CD4-positive, alpha-beta T cell treated with Interleukin-21 for 1 hour (primary cell): ENCODE measurements at regions not wholly inside any gene's neighbourhood (a gene's known extent, or its start where the extent isn't known, plus 50 kb on each side); places are given as distances from the start of the nearest gene placed in this dataset.

ENCODE experiments used
- DNase-seq: peaks from one replicate; pipeline ENCODE4 v3.0.0-alpha.2; 2020

DNA sequence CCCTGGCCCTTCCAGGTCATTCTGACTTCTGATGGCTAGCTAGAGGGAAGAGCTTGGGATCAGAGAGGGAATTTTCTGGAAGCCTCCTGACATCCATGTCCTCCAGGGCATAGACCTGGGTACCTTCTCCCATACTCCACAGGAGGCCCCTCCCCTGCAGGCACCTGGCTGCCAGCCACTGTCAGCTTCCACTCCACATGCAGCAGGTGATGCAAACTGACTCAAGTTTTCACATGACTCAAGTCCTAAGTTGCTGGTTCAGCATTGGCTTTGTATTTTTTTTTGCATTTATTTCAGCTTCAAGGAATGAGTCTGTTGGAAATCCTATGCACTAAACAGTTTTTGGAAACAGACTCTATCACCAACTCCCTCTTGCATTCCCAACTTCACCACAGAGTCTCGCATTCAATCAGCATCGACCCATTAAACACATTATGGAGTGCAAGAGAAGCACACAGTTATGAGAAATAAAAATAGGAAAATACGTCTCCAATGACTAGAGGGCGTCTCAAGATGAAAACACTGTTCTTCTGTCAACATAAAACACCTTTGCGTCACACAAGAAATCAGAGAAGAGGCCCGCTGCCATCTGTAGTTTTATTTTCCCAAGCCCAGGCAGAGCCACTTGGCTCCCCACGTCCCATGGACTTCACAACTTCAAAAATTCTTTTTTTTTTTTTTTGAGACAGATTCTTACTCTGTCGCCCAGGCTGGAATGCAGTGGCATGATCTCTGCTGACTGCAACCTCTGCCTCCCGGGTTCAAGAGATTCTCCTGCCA is 362.6 kb upstream of the MGMT start:
- DNase-seq, result no peak

DNA sequence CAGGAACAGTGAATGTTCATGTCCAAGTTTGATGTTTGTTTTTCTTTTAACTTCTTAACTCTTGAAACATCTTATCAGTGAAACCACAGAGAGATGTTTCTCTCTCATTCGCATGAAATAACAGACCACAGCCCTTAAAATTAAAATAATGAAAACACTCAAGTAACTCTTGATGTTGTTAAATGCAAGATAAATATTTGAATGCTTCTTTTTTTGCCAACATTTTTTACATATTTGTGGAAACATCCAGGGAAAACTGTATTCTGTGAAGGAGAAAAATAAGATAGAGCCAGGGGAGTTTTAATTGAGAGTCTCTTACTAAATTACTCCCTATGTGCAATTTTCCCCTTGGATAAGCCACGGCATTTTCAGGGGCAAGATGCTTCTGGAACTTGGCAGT is 361.8 kb upstream of the MGMT start:
- DNase-seq, result no peak

DNA sequence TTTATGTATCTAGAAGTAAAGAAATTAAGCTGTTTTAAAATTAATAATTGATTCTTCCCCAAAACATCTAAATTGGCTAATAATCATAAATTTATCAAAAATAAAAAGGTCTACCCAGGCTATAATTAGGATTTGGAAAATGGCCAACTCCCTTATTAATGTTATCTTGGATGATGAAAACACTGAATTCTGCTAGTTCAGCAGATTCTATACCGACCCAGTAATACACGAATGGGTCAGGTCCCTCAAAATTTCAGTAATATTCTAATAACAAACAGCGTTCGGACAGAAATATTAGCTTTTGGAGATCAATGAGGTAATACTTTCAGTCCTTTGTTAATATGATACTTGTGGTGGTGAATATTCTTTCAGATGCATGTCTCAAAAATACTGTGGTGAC is 360.7 kb upstream of the MGMT start:
- DNase-seq, result no peak

DNA sequence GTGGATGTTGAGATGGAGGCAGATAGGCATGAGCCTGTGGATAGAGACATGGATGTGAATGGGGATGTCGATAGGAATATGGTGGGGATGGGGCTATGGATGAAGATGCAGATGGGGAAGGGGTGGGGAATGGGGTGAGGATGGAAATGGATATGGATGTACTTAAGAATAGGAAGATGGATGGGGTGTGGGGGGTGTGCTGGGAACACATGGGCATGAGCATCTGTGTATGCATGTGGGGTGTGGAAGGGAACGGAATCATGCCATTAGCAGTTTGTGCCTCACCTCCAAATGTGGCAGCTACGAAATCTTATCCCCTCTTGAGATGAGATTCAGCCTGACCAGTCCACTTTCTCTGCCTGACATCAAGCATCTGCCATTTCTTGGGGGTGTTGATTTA is 359.5 kb upstream of the MGMT start:
- no peak for DNase-seq

DNA sequence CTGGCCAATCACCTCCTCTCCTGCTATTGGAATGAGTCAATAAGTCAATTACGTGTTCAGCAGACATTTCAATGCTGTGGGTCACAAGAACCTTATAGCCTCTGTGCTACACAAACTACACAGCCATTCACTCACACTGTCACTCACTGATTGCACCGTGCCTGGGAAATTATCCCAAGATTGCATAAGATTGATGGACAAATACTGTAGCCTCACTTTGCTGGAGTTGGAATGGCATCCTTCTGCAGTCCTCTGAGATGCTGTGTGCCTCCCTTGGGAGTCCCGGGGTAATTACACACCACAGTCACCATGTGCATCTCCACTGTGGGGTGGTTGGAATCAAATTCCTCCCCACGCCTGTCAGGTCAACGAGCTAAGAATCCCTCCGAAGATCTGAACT is 358.7 kb upstream of the MGMT start:
- no peak for DNase-seq

DNA sequence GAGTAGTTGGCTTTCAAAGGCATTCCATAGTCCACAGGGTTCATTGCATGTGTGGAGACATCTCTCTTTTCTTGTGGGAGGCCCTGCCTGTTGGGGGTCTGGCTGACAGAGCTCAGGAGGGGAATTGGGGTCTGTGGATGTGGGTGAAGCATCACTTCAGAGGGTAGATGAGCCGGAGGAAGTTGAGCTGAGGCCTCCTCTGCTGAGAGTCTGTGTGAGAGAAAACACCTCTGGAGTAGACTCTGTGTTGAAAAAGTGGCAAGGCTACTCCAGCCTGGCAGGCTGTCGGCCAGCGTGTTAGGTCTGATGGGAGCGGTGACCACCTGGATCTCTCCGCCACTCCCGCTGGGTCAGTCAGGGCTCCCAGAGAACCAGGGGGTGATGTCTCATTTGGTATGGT is 358.0 kb upstream of the MGMT start:
- no peak for DNase-seq

DNA sequence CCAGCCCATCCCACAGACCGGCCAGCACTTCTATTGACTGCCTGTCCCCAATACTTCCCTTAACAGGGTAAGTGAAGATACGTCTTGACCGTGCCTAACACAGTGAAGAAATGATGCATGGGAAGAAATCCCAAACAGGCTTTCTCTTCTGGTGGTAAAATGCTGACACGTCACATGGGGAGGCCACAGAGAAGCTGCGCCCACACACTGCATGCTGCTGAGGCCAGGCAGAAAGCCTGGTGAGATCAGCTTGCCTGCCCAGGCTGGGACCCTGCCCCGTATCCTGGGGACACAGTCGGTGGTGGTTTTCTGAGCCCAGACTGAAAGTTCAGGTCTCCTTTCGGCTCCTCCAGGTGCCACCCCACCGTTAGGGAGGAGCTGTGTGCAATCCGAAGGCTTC is 356.3 kb upstream of the MGMT start:
- DNase-seq, result no peak

DNA sequence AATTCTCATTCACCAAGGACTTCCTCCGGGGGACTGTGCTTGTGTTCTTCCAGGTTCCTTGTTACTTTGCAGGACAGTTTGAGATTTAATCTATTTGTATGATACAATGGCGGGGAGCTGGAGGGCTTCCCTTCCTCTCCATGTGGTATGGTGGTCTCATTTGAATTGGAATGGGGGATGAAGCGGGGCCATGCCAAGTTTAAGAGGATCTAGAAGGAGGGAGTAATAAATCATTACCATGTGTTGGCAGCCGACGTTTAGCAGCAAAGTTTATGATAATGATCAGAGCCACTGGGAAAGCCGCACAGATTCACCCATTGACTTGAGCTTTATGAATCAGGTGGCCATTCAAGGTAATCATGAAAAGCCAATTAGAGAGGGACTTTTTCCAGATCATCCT is 355.1 kb upstream of the MGMT start:
- DNase-seq, result no peak

DNA sequence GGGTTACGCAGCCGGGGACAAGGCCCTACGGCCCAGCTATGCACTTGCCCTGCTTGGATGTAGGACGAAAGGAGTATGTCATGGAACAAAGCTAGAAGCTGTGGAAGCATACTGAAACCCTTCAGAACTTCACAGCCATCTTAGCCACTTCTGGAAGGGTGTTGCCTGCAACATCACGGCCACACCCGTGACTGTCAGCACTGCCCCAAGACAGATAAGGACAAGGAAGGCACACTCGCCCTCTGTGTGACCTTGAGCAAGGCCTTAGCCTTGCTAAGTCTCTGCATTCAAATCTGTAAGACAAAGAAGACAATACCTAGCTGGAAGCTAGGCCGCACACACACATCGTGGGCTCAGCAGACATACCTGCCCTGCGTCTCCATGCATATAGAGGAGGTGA is 352.5 kb upstream of the MGMT start:
- DNase-seq, result no peak

DNA sequence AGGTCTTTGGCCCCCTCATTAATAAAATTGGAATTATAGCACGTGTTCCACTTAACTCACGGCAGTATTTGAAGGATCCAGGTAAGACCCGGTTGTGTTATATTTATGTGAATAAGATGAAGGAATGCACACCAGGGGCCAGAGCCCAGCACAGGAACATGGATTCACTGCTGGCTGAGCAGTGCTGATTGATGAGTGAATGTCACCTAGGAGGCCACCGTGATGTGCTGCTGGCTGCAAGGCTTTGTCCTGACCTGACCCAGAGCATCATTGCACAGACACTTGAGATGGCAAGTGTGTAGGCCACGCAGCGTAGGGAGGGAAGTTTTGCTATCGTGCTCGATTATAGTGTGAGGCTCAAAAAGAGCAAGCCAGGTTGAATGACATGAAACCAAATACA is 350.7 kb upstream of the MGMT start:
- no peak for DNase-seq

DNA sequence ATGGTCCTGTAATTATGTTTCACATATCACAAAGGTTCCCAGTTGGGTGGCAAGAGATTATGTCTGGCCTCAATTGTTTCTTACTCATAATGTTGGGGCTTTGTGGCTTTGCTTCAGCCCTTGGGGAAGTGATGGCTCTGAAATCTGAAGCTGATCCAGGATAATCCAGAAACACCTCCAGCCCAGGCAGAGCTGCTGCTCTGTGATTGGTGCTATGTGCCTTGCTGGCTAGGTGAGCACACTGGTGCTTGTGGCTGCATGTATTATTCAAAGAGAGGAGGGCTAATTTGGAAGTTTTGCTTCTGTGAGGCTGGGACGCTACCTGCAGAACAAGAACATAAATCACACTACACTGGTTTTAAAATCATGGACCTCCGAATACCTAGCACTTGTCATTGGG is 346.6 kb upstream of the MGMT start:
- no peak for DNase-seq

DNA sequence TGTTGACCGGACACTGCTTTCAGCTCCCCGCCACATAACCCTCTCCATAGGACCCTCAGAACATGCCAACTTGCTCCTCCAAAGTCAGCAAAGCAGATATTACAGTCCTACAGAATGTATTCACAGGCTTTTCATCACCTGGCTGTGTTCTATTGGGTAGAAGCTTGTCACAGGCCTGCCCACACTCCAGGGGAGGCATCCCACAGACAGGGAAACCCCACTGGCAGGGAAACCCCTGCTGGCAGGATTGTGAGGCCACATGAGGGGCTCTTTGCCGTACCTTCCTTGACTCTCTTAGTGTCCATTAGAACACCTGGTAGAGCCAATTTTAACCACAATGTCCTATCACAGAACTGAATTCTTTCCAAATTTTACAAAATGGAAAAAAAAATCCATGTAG is 344.2 kb upstream of the MGMT start:
- no peak for DNase-seq

DNA sequence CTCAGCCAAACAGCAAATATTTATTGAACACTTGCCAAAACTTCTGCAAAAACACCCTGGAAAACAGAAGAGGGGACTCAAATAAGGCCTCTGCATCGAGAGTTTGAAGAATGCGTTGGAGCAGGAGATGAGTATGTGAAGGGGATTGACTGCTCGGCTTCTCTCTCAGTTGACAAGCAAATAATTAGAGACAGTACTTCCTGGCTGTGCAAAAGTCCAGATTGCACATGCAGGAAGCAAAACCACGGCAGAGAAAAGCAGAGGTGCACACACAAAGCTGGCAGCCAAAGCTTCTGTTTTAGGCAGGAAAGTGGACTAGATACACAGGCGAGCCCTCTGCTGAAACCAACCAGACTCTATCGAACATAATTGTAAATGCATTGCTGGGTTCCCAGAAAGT is 343.6 kb upstream of the MGMT start:
- DNase-seq, result no peak

DNA sequence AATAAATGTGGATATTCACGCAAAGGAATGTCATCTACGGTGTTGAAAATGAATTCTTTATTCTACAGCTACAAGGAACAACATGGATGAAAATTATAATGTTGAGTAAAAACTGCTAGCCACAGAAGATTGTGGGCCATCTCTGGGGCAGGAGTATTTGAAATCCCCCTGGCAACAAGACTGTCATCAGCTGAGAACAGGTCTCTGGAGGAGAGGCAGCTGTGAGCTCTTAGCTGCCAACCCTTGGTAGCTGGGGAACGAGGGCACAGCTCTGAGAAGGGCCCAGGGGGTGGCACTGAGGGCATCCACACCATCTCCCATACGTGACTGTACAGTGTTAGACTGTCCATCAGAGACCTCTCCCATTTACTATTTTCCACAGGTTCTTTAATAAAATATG is 340.1 kb upstream of the MGMT start:
- DNase-seq, result no peak

DNA sequence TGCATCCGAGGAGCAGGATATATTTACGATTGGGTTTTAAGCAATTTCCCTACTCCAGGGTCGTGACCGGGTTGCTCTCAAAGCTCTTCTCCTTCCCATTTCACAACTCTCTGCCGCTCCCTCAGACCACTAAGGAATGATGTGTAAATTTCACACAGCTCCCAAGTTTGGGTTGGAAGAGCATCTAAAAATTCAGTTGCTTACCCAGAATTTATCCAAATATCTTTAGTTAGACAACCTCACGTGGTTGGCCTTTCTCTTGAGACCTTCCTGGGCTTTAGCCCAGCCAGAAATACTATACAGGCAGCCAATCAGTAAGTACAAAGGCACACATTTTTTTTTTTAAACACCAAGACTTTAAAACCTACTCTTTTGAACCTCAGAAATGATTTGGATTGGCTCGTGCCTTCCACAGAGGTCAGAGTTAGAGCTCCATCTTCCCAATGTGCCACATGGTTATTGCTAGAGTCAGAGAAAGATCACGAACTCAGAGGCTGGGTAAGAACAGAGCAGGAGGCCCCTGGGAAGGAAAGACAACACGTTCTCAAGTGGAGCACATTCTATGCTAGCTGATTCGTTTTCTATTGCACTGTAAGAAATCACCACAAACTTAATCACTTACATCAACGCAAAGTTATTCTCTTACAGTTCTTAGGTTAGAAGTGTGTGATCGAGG is 335.4 kb upstream of the MGMT start:
- no peak for DNase-seq

DNA sequence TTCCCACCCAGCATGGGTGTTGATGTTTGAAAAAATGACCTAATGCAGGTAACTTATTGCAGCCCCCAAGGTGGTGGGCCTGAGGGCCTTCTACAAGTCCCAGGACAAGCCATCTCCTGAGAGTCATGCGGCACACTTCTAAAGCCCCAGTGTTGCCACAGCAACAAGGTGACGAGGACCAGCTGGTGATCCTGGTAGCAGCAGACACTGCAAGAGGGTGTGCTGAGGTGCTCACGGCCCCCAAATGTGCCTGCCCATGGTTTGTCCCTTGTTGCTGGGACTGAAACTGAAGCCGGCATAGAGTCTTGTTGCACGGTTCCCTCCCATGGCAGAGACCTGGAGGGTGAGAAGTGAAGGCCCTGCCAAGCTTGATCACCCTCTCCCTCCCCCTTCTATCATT is 333.2 kb upstream of the MGMT start:
- DNase-seq, result no peak

DNA sequence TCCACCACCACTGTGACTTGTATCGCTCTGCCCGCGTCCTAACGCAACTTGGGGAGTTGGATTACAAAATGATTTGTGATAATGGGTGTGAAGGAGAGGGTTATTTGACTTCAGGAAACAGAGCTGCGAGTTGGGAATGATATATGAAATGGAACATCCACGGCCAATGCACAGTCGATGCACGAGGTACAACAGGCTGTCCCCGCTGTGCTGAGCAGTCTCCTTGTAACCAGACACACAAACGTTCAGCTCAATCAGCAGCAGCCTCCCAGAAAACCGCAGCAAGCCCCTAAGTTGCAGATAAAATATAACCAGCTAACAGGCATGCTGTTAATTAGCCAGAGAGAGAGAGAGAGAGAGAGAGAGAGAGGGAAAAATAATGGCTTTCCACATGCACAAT is 332.7 kb upstream of the MGMT start:
- no peak for DNase-seq

DNA sequence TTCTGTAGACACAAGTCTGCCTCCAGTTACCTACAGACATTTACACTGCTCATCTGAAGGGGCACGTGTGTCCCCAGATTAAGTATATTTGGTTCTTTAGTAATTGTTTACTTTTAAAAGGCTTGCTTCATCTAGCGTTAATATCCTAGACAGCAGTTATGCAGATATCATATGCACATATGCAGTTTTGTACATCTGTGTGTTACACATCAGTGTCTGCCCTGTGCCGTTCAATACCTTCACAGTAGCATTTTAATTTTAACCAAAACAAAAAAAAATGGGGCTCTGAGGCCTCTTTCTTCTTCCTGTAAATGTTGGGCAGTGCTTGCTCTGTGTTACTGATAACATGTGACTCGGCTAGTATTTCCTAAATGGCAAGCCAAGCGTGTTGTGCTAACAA is 331.4 kb upstream of the MGMT start:
- DNase-seq, result no peak

DNA sequence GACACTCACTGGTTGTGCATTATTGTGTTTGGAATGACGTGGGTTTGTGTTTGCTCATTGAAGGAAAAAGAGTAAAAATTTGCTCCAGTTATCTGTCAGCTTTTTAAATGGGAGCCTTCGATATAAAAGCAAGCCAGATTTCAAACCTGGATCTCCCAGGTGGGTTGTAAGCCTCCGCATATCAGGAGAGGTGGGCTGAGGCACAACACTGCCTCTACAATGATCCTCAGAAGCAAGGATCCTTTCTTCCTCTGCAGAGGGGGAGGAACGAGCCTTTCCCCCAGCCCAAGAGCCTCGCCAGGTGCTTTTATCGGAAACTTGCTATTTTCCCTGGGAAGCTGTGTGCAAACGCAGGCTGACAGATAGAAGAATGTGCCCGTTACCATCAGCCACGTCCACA is 331.0 kb upstream of the MGMT start:
- DNase-seq, result no peak

DNA sequence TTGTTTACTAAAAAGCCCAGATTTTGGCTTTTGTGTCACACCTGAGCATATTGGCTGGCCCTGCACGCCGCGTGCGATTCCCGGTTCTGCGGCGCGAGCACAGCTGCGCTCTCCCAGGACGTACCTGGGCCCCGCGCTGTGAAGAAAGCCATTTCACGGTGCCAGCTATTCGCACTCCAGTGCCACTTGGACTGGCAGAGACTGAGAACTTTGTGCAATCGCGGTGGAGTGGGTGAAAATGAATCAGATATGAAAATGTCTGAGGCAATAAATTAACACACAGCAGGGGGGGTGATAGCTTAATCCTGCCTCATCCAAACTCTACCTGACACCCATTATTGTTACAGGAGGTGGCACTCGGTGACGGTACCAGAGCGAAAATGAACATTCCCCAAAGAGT is 330.1 kb upstream of the MGMT start:
- no peak for DNase-seq

DNA sequence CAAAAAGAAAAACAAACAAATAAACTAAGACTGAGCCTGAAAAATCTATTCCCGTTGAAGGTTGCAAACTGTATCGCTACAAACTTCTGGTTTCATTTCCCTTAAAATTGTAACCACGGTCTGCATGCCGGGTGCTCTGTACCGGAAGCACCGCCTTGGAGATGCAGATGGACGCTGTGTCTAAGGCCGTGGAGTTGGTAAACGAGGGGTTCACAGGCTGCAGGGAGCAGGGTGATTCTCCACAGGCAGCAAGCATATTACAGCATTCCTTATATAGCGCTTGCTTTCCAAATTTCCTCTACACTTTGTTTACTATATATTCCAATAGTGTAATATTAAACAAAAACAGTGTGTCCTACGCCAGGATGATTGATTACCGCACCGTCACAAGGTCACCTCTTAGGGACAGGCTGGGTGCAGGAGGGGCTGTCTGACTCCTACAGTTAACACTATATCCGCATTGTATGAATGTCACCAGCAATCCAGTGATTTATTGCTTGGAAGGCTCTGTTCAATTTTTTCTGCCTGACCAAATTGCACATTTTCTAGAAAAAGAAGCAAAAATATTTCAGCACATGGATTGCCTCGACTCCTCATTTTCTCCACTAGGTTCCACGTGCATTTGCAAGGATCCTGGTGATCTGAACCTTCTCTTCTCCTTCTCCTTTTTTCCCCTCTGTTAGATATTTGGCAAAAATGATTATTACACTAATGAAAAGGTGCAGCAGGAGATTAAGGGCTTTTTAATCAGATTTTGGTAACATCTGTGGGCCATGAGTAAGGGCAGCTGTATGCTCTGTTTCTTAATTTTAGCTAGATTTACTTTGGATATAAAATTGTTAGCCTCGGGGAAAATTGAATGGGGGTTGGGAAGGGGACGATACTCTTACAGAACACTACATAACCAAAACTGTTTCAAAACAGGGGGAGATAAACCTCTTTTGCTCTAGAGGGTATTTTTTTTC is 325.8 kb upstream of the MGMT start:
- DNase-seq, result no peak

DNA sequence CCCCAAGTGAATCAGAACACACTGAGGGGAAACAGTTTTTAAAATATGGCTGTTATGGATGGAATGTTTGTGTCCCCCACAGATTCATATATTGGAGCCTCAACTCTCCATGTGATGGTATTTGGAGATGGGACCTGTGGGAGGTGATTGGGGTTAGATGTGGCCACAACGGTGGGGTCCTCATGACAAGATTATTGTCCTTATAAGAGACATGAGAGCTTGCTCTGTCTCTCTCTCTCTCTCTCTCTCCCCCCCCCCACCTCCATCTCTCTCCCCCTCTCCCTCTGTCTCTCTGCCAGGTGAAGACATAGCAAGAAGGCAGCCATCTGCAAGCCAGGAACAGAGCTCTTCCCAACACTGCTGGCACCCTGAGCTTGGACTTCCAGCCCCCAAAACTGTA is 315.8 kb upstream of the MGMT start:
- no peak for DNase-seq

DNA sequence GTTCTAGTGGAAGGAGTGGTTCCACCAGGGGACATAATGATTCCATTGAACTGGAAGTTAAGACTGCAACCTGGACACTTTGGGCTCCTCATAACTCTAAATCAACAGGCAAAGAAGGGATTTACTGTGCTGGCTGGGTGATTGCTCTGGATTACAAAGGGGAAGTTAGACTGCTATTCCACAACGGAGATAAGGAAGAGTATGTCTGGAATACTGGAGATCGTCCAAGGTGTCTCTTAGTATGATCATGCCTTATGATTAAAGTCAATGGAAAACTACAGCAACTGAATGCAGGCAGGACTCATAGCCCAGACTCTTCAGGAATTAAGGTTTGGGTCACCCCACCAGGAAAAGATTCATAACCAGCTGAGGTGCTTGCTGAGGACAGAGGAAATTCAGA is 310.6 kb upstream of the MGMT start:
- no peak for DNase-seq

DNA sequence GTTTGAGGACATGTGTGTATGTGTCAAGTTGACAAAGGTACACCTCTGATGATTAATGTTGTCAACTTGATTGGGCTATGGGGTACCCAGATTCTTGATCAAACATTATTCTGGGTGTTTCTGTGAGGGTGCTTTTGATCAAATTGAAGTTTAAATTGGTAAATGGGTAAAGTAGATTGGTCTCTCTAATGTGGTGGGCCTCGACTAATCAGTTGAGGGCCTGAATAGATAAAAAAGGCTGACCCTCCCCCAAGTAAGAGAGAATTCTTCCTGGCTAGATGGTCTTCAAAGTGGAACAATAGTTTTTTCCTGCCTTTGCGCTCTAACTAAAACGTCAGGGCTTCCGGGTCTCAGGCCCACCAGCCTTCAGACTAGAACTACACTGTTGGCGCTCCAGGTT is 309.9 kb upstream of the MGMT start:
- DNase-seq, result no peak
